ENCODE measurements at regions not wholly inside any gene's neighbourhood (a gene's known extent, or its start where the extent isn't known, plus 50 kb on each side); places are given as distances from the start of the nearest gene placed in this dataset.

- TF ChIP-seq CTCF (conservative IDR thresholded peaks at IDR 0.05; ENCODE audit: low read depth, low read length) (no peak), EZH2 (IDR thresholded peaks at IDR 0.05; ENCODE audit: borderline replicate concordance, low read depth, low read length, poor library complexity, severe bottlenecking) (no peak)
Measured at GRCh38 chr7:98553666-98554065, 63.4 kb upstream of the NPTX2 start.

Measured in A673 (cell line).